ENCODE measurements at regions not wholly inside any gene's neighbourhood (a gene's known extent, or its start where the extent isn't known, plus 50 kb on each side); places are given as distances from the start of the nearest gene placed in this dataset.

DNA sequence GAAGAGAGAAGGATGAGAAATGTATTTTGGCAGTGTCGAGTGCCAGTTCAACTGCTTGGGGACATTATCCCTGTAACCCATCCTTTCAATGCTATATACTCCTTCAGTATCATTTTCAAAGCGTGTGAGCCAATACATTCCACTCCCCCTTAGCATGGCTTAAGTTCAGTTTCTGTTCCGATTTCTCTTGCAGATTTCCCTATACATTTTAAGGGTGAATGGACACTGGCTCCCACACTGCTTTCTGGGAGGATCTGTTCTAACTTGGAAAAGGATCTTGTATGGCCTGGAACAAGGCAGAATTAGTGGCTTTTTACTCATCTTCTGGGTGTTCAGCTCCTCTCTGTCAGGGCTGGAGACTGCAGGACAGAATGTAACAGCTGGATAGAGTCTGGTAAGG lies 333.8 kb downstream of the HAPSTR1 start:
- no peaks in the 10 kb centered on the region for H3K4me1 Mint-ChIP-seq
- intact Hi-C loops (cut with micrococcal nuclease) = no loop called here
- ATAC-seq (no peak), DNase-seq (no peak)
- no peaks in the 10 kb centered on the region for H3K36me3 ChIP-seq (ENCODE audit: control insufficient read depth, insufficient read depth, low read length)
- H3K27me3 Mint-ChIP-seq (ENCODE audit: low read depth in 2 of 2) = peaks cover 0 to 3% of the 10 kb centered on the region in 2 donors
- no peaks in the 10 kb centered on the region for H3K9me3 ChIP-seq (ENCODE audit: control insufficient read depth, insufficient read depth, low read length)
- no peak overlapping the region for H3K27ac ChIP-seq (ENCODE audit: low read length)
- H3K4me3 ChIP-seq (ENCODE audit: low read length) = no peak overlapping the region
- peaks cover 0 to 3% of the 10 kb centered on the region in 2 donors for H3K9me3 Mint-ChIP-seq
- WGBS (ENCODE audit: insufficient coverage) = 80% methylated on average over 3 of the region's 3 CpGs
- TF ChIP-seq, protein P1, sequence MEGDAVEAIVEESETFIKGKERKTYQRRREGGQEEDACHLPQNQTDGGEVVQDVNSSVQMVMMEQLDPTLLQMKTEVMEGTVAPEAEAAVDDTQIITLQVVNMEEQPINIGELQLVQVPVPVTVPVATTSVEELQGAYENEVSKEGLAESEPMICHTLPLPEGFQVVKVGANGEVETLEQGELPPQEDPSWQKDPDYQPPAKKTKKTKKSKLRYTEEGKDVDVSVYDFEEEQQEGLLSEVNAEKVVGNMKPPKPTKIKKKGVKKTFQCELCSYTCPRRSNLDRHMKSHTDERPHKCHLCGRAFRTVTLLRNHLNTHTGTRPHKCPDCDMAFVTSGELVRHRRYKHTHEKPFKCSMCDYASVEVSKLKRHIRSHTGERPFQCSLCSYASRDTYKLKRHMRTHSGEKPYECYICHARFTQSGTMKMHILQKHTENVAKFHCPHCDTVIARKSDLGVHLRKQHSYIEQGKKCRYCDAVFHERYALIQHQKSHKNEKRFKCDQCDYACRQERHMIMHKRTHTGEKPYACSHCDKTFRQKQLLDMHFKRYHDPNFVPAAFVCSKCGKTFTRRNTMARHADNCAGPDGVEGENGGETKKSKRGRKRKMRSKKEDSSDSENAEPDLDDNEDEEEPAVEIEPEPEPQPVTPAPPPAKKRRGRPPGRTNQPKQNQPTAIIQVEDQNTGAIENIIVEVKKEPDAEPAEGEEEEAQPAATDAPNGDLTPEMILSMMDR (IDR thresholded peaks at IDR 0.05) = no peak
- no peaks in the 10 kb centered on the region for H3K36me3 Mint-ChIP-seq
- H3K27me3 ChIP-seq (ENCODE audit: control insufficient read depth, insufficient read depth, low read length) = no peaks in the 10 kb centered on the region
- no peaks in the 10 kb centered on the region for H3K4me1 ChIP-seq (ENCODE audit: control insufficient read depth, insufficient read depth, low read length)
- H3K27ac Mint-ChIP-seq = no peak overlapping the region
- H3K4me3 Mint-ChIP-seq = no peak overlapping the region

GRCh38 chr16:9428355-9429005 lies 337.0 kb downstream of the HAPSTR1 start:
- Histone ChIP-seq H3K4me3 (ENCODE audit: low read length) (no peak overlapping the region), H3K9me3 (ENCODE audit: control insufficient read depth, insufficient read depth, low read length) (no peaks in the 10 kb centered on the region), H3K36me3 (ENCODE audit: control insufficient read depth, insufficient read depth, low read length) (no peaks in the 10 kb centered on the region), H3K4me1 (ENCODE audit: control insufficient read depth, insufficient read depth, low read length) (no peaks in the 10 kb centered on the region), H3K27ac (ENCODE audit: low read length) (no peak overlapping the region), H3K27me3 (ENCODE audit: control insufficient read depth, insufficient read depth, low read length) (no peaks in the 10 kb centered on the region)
- Mint-ChIP-seq H3K27me3 (ENCODE audit: low read depth in 2 of 2) (peaks cover 0 to 3% of the 10 kb centered on the region in 2 donors), H3K36me3 (no peaks in the 10 kb centered on the region), H3K27ac (no peak overlapping the region), H3K4me3 (no peak overlapping the region), H3K4me1 (no peaks in the 10 kb centered on the region), H3K9me3 (peaks cover 0 to 3% of the 10 kb centered on the region in 2 donors)
- no peak for ATAC-seq
- TF ChIP-seq, protein P1 (IDR thresholded peaks at IDR 0.05) = no peak
- WGBS (ENCODE audit: insufficient coverage) = 87% methylated on average over 7 of the region's 7 CpGs
- no peak for DNase-seq
- intact Hi-C loops (cut with micrococcal nuclease) = no loop called here

- Histone ChIP-seq H3K9me3 (ENCODE audit: control insufficient read depth, insufficient read depth, low read length) (no peaks in the 10 kb centered on the region), H3K4me1 (ENCODE audit: control insufficient read depth, insufficient read depth, low read length) (no peaks in the 10 kb centered on the region), H3K27ac (ENCODE audit: low read length) (no peak overlapping the region), H3K27me3 (ENCODE audit: control insufficient read depth, insufficient read depth, low read length) (peaks cover 2% of the 10 kb centered on the region), H3K36me3 (ENCODE audit: control insufficient read depth, insufficient read depth, low read length) (no peaks in the 10 kb centered on the region), H3K4me3 (ENCODE audit: low read length) (no peak overlapping the region)
- Mint-ChIP-seq H3K4me3 (no peak overlapping the region), H3K4me1 (no peaks in the 10 kb centered on the region), H3K27ac (no peak overlapping the region), H3K9me3 (peaks cover 0 to 3% of the 10 kb centered on the region in 2 donors), H3K36me3 (no peaks in the 10 kb centered on the region), H3K27me3 (ENCODE audit: low read depth in 2 of 2) (peaks cover 0 to 3% of the 10 kb centered on the region in 2 donors)
- TF ChIP-seq, protein P1 (IDR thresholded peaks at IDR 0.05) = no peak
- 88% methylated on average over 10 of the region's 10 CpGs for WGBS (ENCODE audit: insufficient coverage)
- no peak for ATAC-seq
- DNase-seq = no peak
- intact Hi-C loops (cut with micrococcal nuclease) = no loop called here
Measured at GRCh38 chr16:9429646-9430330, 338.3 kb downstream of the HAPSTR1 start.
